ENCODE measurements at regions not wholly inside any gene's neighbourhood (a gene's known extent, or its start where the extent isn't known, plus 50 kb on each side); places are given as distances from the start of the nearest gene placed in this dataset.

GRCh38 chr7:25408876-25409275 is 180.6 kb upstream of the NPVF start:
- TF ChIP-seq, protein P1, sequence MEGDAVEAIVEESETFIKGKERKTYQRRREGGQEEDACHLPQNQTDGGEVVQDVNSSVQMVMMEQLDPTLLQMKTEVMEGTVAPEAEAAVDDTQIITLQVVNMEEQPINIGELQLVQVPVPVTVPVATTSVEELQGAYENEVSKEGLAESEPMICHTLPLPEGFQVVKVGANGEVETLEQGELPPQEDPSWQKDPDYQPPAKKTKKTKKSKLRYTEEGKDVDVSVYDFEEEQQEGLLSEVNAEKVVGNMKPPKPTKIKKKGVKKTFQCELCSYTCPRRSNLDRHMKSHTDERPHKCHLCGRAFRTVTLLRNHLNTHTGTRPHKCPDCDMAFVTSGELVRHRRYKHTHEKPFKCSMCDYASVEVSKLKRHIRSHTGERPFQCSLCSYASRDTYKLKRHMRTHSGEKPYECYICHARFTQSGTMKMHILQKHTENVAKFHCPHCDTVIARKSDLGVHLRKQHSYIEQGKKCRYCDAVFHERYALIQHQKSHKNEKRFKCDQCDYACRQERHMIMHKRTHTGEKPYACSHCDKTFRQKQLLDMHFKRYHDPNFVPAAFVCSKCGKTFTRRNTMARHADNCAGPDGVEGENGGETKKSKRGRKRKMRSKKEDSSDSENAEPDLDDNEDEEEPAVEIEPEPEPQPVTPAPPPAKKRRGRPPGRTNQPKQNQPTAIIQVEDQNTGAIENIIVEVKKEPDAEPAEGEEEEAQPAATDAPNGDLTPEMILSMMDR (IDR thresholded peaks at IDR 0.05; ENCODE audit: low read depth, low read length) = no peak
- TF ChIP-seq EZH2phosphoT487 (IDR thresholded peaks at IDR 0.05; ENCODE audit: low read depth) = no peak

All from OCI-LY3 (cell line).